C4-2B (cell line): ENCODE measurements at regions not wholly inside any gene's neighbourhood (a gene's known extent, or its start where the extent isn't known, plus 50 kb on each side); places are given as distances from the start of the nearest gene placed in this dataset.

Experiments used
- H3K27ac ChIP-seq: fragments of 450-650 bp; 2 replicates; pipeline ENCODE4 v1.5.1; 2017
- ZFX ChIP-seq: fragments of 450-650 bp; IDR thresholded peaks from 2 replicates; pipeline ENCODE4 v1.6.1; 2017
- TF ChIP-seq, protein P1 (sequence below): fragments of 450-650 bp; conservative IDR thresholded peaks from 2 replicates; pipeline ENCODE4 v1.5.1; 2017; ENCODE audit warnings: mild to moderate bottlenecking

DNA sequence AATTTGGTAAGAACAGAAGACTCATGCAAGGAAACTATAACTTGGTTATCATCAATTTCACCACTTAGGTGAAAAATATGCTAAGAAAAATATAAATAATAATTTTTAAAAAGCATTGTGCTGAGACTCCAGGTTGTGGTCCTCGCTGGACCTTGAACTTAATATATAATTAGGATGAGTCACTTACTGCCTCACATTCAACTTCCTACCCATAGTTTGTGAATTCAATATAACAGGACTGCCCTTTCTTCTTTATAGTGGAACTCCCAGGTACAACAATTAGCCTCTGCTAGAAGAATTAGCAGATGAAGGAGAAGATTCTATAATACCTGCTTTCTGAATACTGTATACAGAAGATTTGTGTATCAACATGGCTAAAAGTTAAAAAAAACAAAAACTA lies 149.1 kb upstream of the SPRED1 start:
- no peak overlapping the region for H3K27ac ChIP-seq
- TF ChIP-seq, protein P1, sequence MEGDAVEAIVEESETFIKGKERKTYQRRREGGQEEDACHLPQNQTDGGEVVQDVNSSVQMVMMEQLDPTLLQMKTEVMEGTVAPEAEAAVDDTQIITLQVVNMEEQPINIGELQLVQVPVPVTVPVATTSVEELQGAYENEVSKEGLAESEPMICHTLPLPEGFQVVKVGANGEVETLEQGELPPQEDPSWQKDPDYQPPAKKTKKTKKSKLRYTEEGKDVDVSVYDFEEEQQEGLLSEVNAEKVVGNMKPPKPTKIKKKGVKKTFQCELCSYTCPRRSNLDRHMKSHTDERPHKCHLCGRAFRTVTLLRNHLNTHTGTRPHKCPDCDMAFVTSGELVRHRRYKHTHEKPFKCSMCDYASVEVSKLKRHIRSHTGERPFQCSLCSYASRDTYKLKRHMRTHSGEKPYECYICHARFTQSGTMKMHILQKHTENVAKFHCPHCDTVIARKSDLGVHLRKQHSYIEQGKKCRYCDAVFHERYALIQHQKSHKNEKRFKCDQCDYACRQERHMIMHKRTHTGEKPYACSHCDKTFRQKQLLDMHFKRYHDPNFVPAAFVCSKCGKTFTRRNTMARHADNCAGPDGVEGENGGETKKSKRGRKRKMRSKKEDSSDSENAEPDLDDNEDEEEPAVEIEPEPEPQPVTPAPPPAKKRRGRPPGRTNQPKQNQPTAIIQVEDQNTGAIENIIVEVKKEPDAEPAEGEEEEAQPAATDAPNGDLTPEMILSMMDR, result no peak
- no peak for TF ChIP-seq ZFX

DNA sequence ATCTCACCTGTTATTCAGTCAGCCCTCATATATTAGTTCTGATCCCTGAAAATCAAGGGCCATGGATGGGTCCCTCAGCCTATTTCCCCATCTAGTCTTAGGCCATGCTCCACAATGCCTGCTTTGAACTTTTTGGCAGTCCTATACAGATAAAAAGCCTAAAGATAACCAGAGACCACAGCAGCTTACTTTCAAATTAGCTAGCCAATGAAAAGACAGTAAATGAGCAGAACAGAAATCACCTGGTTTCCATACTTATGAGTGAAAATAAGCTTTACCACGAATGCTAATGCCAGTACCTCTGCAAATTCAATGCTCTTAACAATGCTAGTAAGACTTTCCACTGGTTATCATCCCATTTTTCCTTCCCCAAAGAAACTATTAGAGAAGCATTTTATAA lies 141.6 kb upstream of the SPRED1 start:
- H3K27ac ChIP-seq, result no peak overlapping the region
- TF ChIP-seq, protein P1, result no peak
- no peak for TF ChIP-seq ZFX

DNA sequence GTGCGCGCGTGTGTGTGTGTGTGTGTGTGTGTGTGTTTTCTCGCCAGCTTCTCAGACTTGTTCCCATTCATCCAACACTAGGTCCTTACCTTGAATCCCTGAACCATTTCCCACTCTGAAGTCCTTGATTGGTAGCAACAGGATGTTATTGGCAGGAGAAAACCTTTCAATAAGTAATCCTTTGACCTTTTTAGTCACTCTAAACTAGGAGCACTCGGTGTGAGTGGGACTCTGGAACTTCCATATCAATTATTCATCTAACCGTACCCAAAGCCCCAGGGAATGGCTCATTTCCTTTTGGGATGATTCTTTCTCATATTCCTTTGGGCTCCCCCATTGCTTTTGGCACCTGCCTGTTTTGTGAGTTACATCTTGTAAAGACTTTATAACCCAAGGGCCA lies 140.2 kb upstream of the SPRED1 start:
- TF ChIP-seq, protein P1, result no peak
- no peak for TF ChIP-seq ZFX

DNA sequence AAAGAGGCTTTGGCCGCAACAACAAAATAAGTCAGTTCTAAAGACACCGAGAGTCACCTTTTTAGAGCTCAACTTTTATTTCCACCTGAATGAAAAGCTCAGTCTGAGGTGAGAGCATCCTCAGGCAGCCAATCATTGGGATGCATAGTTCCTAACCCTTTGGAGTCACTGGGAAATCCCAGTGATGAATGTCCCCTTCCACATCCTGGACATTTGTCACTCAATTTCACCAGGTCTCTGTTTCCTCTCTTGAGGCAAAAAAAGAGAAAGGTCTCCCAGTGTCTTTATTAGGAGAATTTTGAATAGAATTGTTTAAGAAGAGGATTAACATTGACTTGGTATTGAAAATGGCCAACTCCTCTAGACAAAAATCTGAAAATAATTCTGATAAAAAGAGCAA lies 137.5 kb upstream of the SPRED1 start:
- no peak overlapping the region for H3K27ac ChIP-seq

More for the DNA sequence above, 140.2 kb upstream of the SPRED1 start:
- no peak overlapping the region for H3K27ac ChIP-seq

DNA sequence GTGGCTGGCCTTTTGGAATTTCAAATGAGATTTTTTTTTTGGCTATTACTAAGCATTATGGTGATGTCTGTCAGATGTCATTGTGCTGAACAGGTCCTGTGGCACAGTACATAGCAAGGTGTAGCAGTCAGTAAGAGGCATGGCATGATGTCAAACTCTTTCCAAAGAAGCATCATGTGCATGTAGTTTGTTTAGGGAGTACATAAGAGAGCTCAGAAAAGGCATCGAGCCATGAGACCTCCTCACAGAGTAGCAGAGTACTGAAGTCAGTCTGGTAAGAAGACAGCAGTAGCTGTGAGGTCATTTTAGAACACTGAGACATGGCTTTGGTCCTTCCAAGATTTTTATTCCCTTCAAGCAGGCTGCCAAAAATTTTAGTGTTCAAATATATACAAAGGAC lies 134.9 kb upstream of the SPRED1 start:
- TF ChIP-seq, protein P1, result no peak
- TF ChIP-seq ZFX, result no peak

More for the DNA sequence above, 137.5 kb upstream of the SPRED1 start:
- TF ChIP-seq, protein P1, result no peak
- TF ChIP-seq ZFX, result no peak

DNA sequence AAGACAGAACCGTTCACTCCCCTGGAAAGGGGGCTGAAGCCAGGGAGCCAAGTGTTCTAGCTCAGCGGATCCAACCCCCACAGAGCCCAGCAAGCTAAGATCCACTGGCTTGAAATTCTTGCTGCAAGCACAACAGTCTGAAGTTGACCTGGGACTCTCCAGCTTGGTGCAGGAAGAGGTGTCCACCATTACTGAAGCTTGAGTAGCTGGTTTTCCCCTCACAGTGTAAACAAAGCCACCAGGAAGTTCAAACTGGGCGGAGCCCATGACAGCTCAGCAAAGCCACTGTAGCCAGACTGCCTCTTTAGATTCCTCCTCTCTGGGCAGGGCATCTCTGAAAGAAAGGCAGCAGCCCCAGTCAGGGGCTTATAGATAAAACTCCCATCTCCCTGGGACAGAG lies 132.8 kb upstream of the SPRED1 start:
- peak overlapping the region; percentile 24 for H3K27ac ChIP-seq

More for the DNA sequence above, 134.9 kb upstream of the SPRED1 start:
- no peak overlapping the region for H3K27ac ChIP-seq

DNA sequence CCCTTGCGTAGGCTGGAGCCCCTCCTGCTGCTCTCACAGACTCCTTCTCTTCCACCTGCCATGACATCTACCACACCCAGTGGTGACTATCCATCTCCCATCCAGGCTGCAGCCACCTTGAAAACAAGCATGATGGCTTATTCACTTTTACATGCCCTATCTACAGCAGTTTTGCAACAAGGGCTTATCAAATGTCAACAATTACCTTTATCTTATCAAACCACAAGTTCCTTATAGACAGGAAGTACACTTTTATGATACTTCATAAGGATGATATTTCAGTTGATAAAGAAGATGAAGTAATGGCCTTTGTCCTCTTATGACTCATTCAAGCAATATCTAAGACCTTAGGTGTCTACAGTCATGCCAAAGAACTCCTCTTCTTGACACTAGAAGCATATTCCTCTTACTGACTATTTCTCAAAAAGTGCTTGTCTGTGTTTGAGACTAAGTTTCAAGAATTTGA lies 125.3 kb upstream of the SPRED1 start:
- TF ChIP-seq, protein P1, result no peak
- TF ChIP-seq ZFX, result no peak
- H3K27ac ChIP-seq, result no peak overlapping the region

DNA sequence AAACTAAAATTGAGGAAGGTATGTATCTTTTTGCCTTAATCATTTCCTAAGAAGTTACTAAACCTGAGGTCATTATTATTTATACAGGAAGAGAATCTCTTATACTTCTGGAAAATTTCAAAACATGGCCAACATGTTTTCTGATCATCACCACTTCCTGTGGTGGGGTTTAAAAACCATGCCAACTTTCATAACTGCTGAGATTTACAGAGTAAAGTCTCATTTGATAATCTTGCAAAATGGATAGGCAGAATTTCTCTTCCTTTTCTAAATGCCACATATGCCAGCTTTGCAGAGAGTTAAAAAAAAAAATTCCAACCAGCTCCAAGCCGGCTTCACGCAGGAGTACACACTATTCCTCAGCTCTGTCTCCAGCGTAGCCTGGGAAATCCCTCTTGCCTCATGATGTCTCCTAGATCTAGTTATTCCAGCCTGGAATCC lies 124.3 kb upstream of the SPRED1 start:
- H3K27ac ChIP-seq, result no peak overlapping the region
- TF ChIP-seq, protein P1, result no peak
- TF ChIP-seq ZFX, result no peak
